Brain microvascular endothelial cell (primary cell): ENCODE measurements at regions not wholly inside any gene's neighbourhood (a gene's known extent, or its start where the extent isn't known, plus 50 kb on each side); places are given as distances from the start of the nearest gene placed in this dataset.
A peak's percentile ranks its signal among the peaks of the same experiment; 100 is the strongest.
"Not testable (repeated sequence)": the region's sequence is repeated elsewhere in the genome, so short reads cannot be mapped to it uniquely, and the experiment has no call there.

ENCODE experiments used
- DNase-seq: peaks from one replicate; pipeline ENCODE4 v3.0.0-alpha.2; 2020
- H3K27ac ChIP-seq: fragments of 250-450 bp; sonication (Bioruptor Pico); 2 replicates; pipeline ENCODE4 v1.5.1; 2020; ENCODE audit warnings: mild to moderate bottlenecking, moderate library complexity
- H3K27me3 ChIP-seq: fragments of 250-450 bp; sonication (Bioruptor Pico); replicated peaks from 2 replicates; pipeline ENCODE4 v1.5.1; 2020; ENCODE audit warnings: mild to moderate bottlenecking
- H3K36me3 ChIP-seq: fragments of 250-450 bp; sonication (Bioruptor Pico); replicated peaks from 2 replicates; pipeline ENCODE4 v1.5.1; 2020; ENCODE audit warnings: mild to moderate bottlenecking
- H3K4me3 ChIP-seq: 2 replicates; pipeline ENCODE4 v1.5.1; 2011; ENCODE audit warnings: low read depth, mild to moderate bottlenecking, control low read depth, low read length, moderate library complexity
- CTCF ChIP-seq: IDR thresholded peaks from 2 replicates; pipeline ENCODE4 v1.5.1; 2011; ENCODE audit warnings: low read depth, mild to moderate bottlenecking, moderate library complexity, low read length, control low read depth, inconsistent platforms; ENCODE audit errors: missing control alignments
- in situ Hi-C: cut with HindIII; loops from 2 replicates; pipeline ENCODE4 v1.10.0; 2017; ENCODE audit warnings: low sequenced_read_pairs, low pct_ligation_motif_present

DNA sequence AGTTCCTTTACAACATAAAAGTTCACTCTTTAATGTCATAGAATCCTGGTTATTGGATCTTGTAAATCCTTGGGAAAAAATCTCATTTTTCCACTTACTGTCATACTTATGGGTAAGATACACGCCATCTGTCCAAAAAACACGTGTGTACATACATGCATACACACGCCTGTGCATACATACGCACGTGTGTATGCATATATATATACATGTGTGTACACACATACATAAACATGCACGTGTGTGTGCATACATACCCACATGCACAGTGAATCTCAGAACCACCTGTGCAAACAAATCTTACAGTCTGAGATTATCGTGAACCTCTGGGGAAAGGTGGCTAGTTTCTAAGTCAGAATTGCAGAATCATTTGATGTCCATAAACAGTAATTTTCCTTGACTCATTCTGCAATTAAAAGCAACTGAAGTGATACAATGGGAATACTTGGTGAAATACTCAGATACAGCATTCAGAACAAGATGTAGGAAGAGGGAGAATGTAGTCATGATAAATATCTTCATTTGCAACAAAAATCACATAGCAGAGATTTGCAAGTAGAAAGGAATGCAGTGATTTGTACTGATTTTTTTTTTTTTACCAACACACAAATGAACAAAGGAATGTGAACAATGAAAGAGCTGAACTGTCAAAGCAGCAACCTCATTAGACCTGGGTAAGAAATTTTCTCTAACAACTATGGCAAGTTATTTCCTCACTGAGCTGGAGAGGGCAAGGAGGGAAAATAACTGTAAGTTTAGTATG, 160.6 kb upstream of the POU1F1 start:
- no peak for TF ChIP-seq CTCF
- no peaks in the 10 kb centered on the region for H3K36me3 ChIP-seq
- no peak for DNase-seq
- in situ Hi-C loops: no loop called here
- H3K27ac ChIP-seq: peak overlapping the region; percentile 64
- no peaks in the 10 kb centered on the region for H3K27me3 ChIP-seq
- no peak overlapping the region for H3K4me3 ChIP-seq

DNA sequence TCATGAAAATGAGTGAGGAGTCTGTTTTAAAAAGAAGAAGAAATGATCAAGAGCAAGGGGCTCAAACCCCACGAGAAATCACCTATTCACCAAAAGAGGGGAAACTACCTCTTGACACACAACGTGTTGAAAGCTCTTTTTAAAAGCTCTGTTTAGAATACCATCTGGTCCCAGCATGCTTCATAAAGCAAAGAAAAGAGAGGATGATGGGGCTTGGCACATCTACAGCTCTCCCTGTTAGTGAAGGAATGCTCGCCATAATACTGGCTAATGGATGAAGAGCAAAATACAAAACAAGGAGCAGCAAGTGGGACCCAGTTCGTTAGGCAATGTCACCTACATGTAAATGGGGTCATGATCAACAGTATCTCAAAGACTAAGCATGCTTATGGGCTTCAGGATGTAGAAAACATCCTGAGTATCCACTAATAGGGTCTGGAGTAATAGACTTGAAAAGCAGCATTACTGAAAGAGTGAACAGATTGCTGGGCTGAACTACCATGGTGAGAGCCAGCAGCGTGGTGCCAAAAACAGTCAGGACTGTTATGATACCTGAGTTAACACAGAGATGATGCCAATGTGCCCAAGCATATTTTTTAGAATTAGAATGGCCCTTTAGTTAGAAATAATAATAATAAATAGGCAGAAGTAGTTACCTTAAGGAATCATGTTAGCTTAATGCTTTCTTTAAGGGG, 159.7 kb upstream of the POU1F1 start:
- H3K27me3 ChIP-seq: no peaks in the 10 kb centered on the region
- no peak for TF ChIP-seq CTCF
- no peak overlapping the region for H3K27ac ChIP-seq
- DNase-seq: no peak
- no peaks in the 10 kb centered on the region for H3K36me3 ChIP-seq
- in situ Hi-C loops: no loop called here
- no peak overlapping the region for H3K4me3 ChIP-seq

- in situ Hi-C loops, H3K27me3 ChIP-seq, DNase-seq, H3K4me3 ChIP-seq, H3K36me3 ChIP-seq, H3K27ac ChIP-seq: not testable (repeated sequence)
Measured at GRCh38 chr3:87433445-87433844, 157.1 kb upstream of the POU1F1 start.

GRCh38 chr3:87426918-87427317, 150.5 kb upstream of the POU1F1 start:
- H3K36me3 ChIP-seq: no peaks in the 10 kb centered on the region
- no peak overlapping the region for H3K27ac ChIP-seq
- in situ Hi-C loops: no loop called here
- peak; percentile 6 for DNase-seq
- H3K4me3 ChIP-seq: no peak overlapping the region
- no peak for TF ChIP-seq CTCF
- no peaks in the 10 kb centered on the region for H3K27me3 ChIP-seq

GRCh38 chr3:87425056-87425455, 148.7 kb upstream of the POU1F1 start:
- in situ Hi-C loops: no loop called here
- DNase-seq: no peak
- no peak for TF ChIP-seq CTCF
- no peak overlapping the region for H3K27ac ChIP-seq
- no peaks in the 10 kb centered on the region for H3K27me3 ChIP-seq
- H3K36me3 ChIP-seq: no peaks in the 10 kb centered on the region
- H3K4me3 ChIP-seq: no peak overlapping the region

- Histone ChIP-seq H3K4me3 (no peak overlapping the region), H3K27ac (no peak overlapping the region), H3K36me3 (no peaks in the 10 kb centered on the region), H3K27me3 (no peaks in the 10 kb centered on the region)
- in situ Hi-C loops: no loop called here
- DNase-seq: no peak
- TF ChIP-seq CTCF: no peak
Measured at GRCh38 chr3:87423336-87423735, 147.0 kb upstream of the POU1F1 start.
